ENCODE measurements at regions not wholly inside any gene's neighbourhood (a gene's known extent, or its start where the extent isn't known, plus 50 kb on each side); places are given as distances from the start of the nearest gene placed in this dataset.

GRCh38 chr2:4618630-4619228, 915.4 kb downstream of the DCDC2C start:
- no peak for DNase-seq

GRCh38 chr2:4628998-4629501, 925.7 kb downstream of the DCDC2C start:
- DNase-seq: no peak

- no peak for DNase-seq
Observed at GRCh38 chr2:4635289-4635688, 931.9 kb downstream of the DCDC2C start.

GRCh38 chr2:4653991-4654390, 950.6 kb downstream of the DCDC2C start:
- no peak for DNase-seq

GRCh38 chr2:4656326-4656725, 953.0 kb downstream of the DCDC2C start:
- no peak for DNase-seq

GRCh38 chr2:4662161-4662779, 958.9 kb downstream of the DCDC2C start:
- DNase-seq: no peak

- no peak for DNase-seq
Observed at GRCh38 chr2:4668381-4668780, 965.0 kb downstream of the DCDC2C start.

- DNase-seq: no peak
Observed at GRCh38 chr2:4670331-4670730, 967.0 kb downstream of the DCDC2C start.

- DNase-seq: no peak
Observed at GRCh38 chr2:4673025-4673489, 969.7 kb downstream of the DCDC2C start.

GRCh38 chr2:4674007-4674406, 970.6 kb downstream of the DCDC2C start:
- DNase-seq: no peak

- DNase-seq: no peak
Observed at GRCh38 chr2:4675295-4675694, 971.9 kb downstream of the DCDC2C start.

- no peak for DNase-seq
Observed at GRCh38 chr2:4678927-4679326, 975.6 kb downstream of the DCDC2C start.

GRCh38 chr2:4679391-4679790, 976.0 kb downstream of the DCDC2C start:
- no peak for DNase-seq

GRCh38 chr2:4684921-4685320, 981.5 kb downstream of the DCDC2C start:
- no peak for DNase-seq

GRCh38 chr2:4690913-4691312, 987.5 kb downstream of the DCDC2C start:
- no peak for DNase-seq

- DNase-seq: no peak
Observed at GRCh38 chr2:4693266-4693665, 989.9 kb downstream of the DCDC2C start.

GRCh38 chr2:4695281-4695861, 992.0 kb downstream of the DCDC2C start:
- no peak for DNase-seq

GRCh38 chr2:4715065-4715464, 977.1 kb upstream of the SOX11 start:
- no peak for DNase-seq

- DNase-seq: no peak
Observed at GRCh38 chr2:4718777-4719176, 973.4 kb upstream of the SOX11 start.

- no peak for DNase-seq
Observed at GRCh38 chr2:4725618-4726017, 966.6 kb upstream of the SOX11 start.

- DNase-seq: no peak
Observed at GRCh38 chr2:4732560-4732959, 959.6 kb upstream of the SOX11 start.

GRCh38 chr2:4745056-4745991, 946.9 kb upstream of the SOX11 start:
- no peak for DNase-seq

GRCh38 chr2:4753721-4754120, 938.5 kb upstream of the SOX11 start:
- DNase-seq: no peak

All from suppressor macrophage treated with lipopolysaccharide for 4 hours (primary cell).